AG09309 (cell line): ENCODE measurements at regions not wholly inside any gene's neighbourhood (a gene's known extent, or its start where the extent isn't known, plus 50 kb on each side); places are given as distances from the start of the nearest gene placed in this dataset.

Experiments used
- DNase-seq: peaks from one replicate; pipeline ENCODE4 v3.0.0-alpha.2; 2010; ENCODE audit warnings: low read depth
- H3K4me3 ChIP-seq: 2 replicates; pipeline ENCODE4 v1.5.1; 2011; ENCODE audit warnings: mild to moderate bottlenecking, low read depth, low read length, moderate library complexity; ENCODE audit not compliant: control insufficient read depth
- CTCF ChIP-seq: IDR thresholded peaks from 2 replicates; pipeline ENCODE4 v1.5.1; 2011; ENCODE audit warnings: mild to moderate bottlenecking, low read depth, low read length, inconsistent platforms; ENCODE audit not compliant: insufficient read depth, control insufficient read depth; ENCODE audit errors: missing control alignments

GRCh38 chr3:43857361-43858293, 166.9 kb downstream of the ABHD5 start:
- DNase-seq = no peak
- no peak overlapping the region for H3K4me3 ChIP-seq
- TF ChIP-seq CTCF = no peak

- H3K4me3 ChIP-seq = no peak overlapping the region
- DNase-seq = no peak
- no peak for TF ChIP-seq CTCF
Observed at GRCh38 chr3:43858294-43858701, 167.6 kb downstream of the ABHD5 start.

- TF ChIP-seq CTCF = no peak
- no peak overlapping the region for H3K4me3 ChIP-seq
- no peak for DNase-seq
Observed at GRCh38 chr3:43859766-43860165, 169.0 kb downstream of the ABHD5 start.

- DNase-seq = no peak
- H3K4me3 ChIP-seq = no peak overlapping the region
- TF ChIP-seq CTCF = no peak
Observed at GRCh38 chr3:43861635-43862034, 170.9 kb downstream of the ABHD5 start.

- DNase-seq = no peak
- no peak for TF ChIP-seq CTCF
- no peak overlapping the region for H3K4me3 ChIP-seq
Observed at GRCh38 chr3:43862470-43862869, 171.7 kb downstream of the ABHD5 start.

GRCh38 chr3:43862992-43863805, 172.5 kb downstream of the ABHD5 start:
- DNase-seq = no peak
- TF ChIP-seq CTCF = no peak
- no peak overlapping the region for H3K4me3 ChIP-seq
